ENCODE measurements at regions not wholly inside any gene's neighbourhood (a gene's known extent, or its start where the extent isn't known, plus 50 kb on each side); places are given as distances from the start of the nearest gene placed in this dataset.

GRCh38 chr2:161036926-161037325 is 123.3 kb upstream of the TANK start:
- TF ChIP-seq CTCF (IDR thresholded peaks at IDR 0.05) (no peak), POLR2A (IDR thresholded peaks at IDR 0.05) (no peak), EP300 (IDR thresholded peaks at IDR 0.05) (no peak)

Data from tibial nerve (tissue), 4 donors.